ENCODE measurements at regions not wholly inside any gene's neighbourhood (a gene's known extent, or its start where the extent isn't known, plus 50 kb on each side); places are given as distances from the start of the nearest gene placed in this dataset.
A peak's percentile ranks its signal among the peaks of the same experiment; 100 is the strongest.

GRCh38 chr7:33821970-33822369 is 83.4 kb upstream of the BMPER start:
- no peak for DNase-seq

- no peak for DNase-seq
These were observed 81.4 kb upstream of the BMPER start for GRCh38 chr7:33823913-33824312.

- DNase-seq, result no peak
These were observed 80.4 kb upstream of the BMPER start for GRCh38 chr7:33824911-33825459.

DNA sequence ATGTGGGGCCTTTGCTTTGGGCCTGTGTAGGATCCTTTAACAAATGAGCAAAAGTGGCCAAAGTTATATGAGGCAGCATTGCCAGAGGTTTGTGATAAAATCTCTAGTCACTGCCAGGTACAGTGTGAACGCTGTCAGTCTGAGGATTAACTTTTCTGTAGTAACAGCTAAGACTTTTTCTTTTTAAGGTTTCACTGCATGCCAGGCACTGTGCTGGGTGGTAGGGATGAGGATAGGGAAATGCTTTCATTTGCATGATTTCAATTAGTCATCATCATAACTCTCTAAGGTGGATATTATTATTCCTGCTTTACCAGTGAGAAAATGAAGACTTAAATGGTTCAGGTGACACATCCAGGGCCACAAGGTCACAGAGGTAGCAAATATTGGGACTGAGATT is 79.7 kb upstream of the BMPER start:
- no peak for DNase-seq

GRCh38 chr7:33829536-33829935 is 75.8 kb upstream of the BMPER start:
- no peak for DNase-seq

- DNase-seq, result peak; percentile 17
These were observed 73.8 kb upstream of the BMPER start for GRCh38 chr7:33831389-33832141.

DNA sequence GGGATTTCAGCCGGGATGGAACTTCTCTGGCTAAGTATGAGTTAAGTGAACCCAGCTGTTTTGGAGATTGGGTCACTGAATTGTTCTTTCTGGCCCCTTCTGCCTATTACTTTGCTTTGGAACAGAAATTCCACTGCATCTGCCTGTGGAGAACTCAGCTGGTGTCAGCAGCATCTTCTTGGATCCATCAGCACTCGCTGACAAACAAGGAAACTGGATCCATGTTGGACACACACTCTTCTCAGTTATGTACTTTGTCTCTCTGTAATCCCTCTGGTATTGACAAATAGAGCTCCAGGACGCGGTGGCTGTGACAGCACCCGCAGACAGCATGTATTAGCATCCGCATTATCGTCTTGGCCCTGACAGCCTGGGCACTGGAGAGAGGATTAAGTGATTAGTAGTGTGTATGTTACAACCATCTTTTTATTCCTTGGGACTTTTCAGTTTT is 73.0 kb upstream of the BMPER start:
- DNase-seq, result no peak

DNA sequence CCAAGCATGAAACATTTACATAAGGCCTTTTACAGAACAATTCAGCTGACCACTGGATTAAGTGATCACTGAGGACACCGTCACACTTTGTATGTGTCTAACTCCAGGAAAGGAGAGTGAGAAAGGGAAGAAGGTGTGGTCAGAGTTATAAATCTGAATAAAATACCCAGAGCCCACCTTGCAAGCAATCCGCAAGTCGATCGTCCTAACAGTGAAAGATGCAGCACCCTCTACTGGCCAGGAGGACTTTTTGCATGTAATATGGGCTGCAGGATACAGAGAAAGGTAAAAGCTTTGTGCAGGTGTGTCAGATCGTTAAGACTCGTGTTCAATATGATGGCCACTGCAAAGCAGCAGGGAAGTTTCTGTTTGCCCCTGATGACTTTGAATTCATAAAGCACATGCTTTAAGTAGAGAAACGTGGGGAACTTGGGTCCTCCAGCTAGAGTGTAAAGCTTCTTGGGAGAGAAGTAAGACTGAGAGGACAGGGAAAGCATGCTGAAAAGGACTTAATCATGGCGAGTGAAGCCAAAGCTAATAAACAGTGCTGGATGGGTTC is 68.5 kb upstream of the BMPER start:
- no peak for DNase-seq

DNA sequence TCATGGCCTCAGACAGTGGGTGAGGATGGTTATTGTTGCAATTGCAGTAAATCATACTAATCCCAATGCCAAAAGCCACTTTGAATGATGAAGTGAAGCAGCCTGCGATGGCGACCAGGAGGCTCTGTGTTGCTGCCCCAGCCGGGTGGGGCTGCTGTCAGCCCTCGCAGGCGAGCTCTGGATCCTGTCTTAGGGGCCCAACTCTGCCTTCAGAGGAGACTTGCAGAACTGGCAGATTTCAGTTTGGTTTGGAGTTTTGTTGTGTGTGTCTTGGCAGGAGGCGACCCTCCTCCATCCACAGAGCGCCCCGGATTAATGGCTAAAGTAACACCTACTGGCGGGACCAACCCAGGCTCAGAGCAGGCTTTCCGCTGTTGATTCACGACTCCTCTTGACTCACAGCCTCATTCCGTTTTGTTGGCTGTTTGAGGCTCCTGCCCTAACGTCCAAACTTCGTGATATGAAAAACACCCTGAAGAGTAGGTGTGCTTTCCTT is 67.9 kb upstream of the BMPER start:
- no peak for DNase-seq

GRCh38 chr7:33841031-33841430 is 64.3 kb upstream of the BMPER start:
- no peak for DNase-seq

DNA sequence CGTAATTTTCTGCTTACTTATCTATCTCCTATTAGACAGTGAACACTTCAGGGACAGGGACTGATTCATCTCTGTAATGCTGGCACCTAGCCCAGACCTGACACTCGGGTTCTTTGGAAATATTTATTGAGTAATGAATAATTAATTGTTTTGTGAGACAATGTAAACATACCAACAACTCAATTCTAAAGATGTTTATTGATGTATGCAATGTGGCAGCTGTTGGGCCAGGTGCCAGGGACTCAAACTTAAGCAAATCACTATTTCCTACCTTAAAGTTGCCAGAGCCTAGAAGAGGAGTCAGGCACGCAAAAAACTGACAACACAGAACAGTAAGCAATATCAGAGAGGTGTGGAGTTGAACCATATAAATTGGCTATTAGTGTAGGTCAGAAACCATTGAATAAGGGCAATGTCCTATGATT is 63.6 kb upstream of the BMPER start:
- peak; percentile 97 for DNase-seq

GRCh38 chr7:33842150-33842549 is 63.2 kb upstream of the BMPER start:
- DNase-seq, result peak; percentile 65

DNA sequence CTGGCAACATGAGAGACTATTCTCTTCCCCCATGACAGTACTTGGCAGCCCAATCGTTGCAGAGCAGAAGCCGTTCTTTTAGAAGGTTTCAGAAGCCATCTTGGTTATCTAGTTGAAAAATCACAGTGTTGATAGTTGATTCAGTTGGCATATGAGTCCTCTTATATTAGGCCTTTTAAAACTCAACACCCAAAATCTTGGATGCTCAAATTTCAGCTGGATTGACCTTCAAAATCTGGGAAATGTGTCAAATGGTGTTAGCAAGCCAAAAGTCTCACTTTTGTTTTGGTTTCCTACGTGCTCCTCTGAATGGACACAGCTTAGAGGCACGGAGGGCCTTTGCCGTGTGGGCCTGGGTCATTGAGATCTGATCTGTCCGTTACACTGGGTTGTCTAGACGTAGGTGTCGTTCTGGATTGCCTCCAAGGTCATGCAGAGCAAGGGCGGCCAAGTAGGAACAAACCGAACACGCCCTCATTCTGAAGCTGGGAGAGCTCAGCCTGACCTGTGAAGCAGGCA is 59.3 kb upstream of the BMPER start:
- no peak for DNase-seq

DNA sequence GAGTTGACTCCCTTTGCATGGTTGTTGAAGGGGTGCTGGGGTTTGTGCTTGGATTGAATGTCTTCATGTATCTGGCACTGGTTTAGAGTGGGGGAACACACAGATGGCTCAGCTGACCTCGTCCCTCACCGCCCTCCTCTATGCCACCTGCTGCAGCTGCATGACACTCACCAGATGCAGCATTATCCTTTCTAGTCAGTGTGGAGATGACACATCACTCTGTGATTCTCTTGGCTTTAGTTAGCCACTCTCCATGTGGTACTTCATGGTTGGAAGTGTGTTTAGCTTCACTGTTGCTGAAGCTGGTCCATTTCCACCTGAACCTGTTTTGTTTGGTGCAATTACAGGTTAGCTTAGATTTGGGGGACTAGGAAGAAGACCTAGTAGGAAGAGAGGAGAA is 56.3 kb upstream of the BMPER start:
- no peak for DNase-seq

GRCh38 chr7:33849971-33850559 is 55.3 kb upstream of the BMPER start:
- DNase-seq, result no peak

DNA sequence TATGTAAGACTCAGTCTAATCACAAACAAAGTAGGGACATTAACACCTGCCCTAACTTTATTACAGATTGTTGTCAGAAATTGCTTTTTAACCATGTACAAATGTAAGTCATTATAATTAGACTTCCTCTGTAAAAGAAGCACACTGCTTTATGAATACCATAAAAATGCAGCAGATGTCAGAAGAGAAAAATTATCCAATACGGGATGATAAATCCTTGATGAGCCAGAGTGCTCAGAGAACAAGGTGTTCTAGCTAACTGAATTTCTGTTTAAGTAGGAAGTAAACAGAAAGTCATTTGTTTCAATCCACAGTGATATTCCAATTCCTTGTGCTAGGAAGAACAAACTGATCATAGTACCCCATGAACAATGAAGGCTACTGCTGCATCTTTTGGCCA is 54.6 kb upstream of the BMPER start:
- no peak for DNase-seq

DNA sequence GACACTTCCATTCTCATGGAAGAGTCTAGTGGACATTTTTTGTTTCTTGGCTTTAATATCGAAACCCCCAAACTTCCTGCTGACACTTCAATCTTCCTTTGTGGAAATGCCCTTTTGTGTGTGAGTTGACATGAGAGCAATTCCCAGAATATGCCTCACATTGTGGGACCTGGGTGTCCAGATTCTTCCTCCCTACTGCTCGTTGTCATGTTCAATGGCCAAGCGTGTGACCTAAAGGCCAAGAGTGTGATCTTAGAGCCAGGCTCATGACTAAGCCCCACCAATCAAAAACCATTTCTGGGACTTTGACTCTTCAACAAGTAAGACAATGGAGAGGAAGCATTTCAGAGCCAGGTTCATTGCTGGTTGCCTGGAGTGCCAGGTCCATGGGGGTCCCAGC is 52.5 kb upstream of the BMPER start:
- no peak for DNase-seq

- no peak for DNase-seq
These were observed 51.8 kb upstream of the BMPER start for GRCh38 chr7:33853361-33854062.

DNA sequence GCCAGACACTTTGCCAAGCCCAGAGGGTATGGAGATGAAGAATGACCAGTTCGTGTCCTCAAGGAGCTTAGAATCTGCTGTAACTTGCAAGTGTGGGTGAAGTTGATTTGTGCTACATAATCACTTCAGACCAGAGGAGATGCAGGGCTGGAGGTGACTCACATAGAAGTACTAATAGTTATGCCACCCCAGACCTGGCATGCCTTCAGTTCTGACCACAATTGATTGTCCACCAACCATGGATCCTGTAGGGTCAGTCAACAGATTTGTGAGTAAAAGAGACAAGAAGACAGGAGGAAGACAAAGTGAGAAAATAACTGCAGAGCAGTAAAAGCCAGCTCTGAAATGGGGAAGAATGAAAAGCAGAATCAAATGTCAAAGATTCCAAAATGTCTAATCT is 51.2 kb upstream of the BMPER start:
- DNase-seq, result no peak

DNA sequence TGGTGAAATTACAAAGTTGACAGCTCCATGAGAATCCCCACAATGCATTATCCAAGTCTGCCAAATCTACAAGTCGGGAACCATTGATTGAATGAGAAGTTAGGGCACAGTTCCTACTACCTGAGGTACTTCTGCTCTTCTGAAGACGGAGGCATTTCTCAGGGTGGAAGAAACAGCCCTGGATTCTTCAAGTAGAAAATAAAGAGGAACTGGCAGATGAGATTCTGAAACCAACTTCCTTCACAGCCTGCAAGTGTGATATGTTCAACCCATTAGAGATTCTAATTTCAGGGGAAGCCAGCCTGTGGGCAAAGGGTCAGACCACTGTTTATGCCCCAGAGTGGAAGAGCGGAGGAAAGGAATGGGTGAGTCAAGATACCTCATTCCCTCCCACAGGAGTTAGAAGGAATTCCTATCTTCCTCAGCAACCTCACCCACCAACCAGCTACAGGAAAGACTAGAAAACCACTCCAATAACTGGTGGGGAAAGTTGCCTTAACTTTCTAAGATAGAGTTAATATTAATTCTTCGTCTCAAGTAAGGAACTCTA is 50.5 kb upstream of the BMPER start:
- no peak for DNase-seq
